Breast epithelium (tissue), 3 donors: ENCODE measurements at regions not wholly inside any gene's neighbourhood (a gene's known extent, or its start where the extent isn't known, plus 50 kb on each side); places are given as distances from the start of the nearest gene placed in this dataset.

Experiments used
- POLR2A ChIP-seq: fragments of 450-650 bp; IDR thresholded peaks from one replicate; pipeline ENCODE4 v1.6.1; 2016; ENCODE audit warnings: antibody characterized with exemption, mild to moderate bottlenecking, moderate library complexity
- POLR2AphosphoS5 ChIP-seq, 3 donors: sonication (generic); formaldehyde crosslinking; IDR thresholded peaks; one replicate each; pipeline ENCODE4 v1.6.1; 2017; ENCODE audit warnings: antibody characterized with exemption in 3 of 3
- TF ChIP-seq, protein P1 (sequence below), 3 donors: fragments of 450-650 bp; IDR thresholded peaks; one replicate each; pipeline ENCODE4 v1.5.1; 2016 to 2017; ENCODE audit warnings: antibody characterized with exemption in 3 of 3, mild to moderate bottlenecking in 3 of 3, moderate library complexity in 3 of 3

DNA sequence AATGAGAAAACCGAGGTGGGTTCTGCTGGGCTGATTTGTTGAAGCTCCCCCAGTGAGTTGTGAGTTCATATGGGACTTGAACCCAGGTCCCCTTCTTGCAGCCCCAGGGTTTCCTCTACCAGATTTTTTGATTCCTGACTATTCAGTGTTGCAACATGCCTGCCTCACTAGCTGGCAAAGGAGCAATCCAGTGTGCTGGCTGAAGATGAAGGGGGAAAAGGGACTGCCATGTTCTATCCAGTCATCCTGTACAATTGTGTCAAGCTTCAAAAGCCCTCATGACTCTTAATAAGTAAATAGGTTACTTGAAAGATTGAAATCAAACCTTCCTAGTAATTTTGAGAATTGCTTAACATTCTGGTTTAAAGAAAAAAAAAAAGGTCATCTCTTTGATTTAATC is 211.5 kb upstream of the TP63 start:
- TF ChIP-seq, protein P1, sequence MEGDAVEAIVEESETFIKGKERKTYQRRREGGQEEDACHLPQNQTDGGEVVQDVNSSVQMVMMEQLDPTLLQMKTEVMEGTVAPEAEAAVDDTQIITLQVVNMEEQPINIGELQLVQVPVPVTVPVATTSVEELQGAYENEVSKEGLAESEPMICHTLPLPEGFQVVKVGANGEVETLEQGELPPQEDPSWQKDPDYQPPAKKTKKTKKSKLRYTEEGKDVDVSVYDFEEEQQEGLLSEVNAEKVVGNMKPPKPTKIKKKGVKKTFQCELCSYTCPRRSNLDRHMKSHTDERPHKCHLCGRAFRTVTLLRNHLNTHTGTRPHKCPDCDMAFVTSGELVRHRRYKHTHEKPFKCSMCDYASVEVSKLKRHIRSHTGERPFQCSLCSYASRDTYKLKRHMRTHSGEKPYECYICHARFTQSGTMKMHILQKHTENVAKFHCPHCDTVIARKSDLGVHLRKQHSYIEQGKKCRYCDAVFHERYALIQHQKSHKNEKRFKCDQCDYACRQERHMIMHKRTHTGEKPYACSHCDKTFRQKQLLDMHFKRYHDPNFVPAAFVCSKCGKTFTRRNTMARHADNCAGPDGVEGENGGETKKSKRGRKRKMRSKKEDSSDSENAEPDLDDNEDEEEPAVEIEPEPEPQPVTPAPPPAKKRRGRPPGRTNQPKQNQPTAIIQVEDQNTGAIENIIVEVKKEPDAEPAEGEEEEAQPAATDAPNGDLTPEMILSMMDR (IDR thresholded peaks at IDR 0.05), result no peak
- TF ChIP-seq POLR2A (no peak), POLR2AphosphoS5 (IDR thresholded peaks at IDR 0.05) (no peak)
